NCI-H2107 treated with DMSO at 0.1 percent for 48 hours (cell line): ENCODE measurements at regions not wholly inside any gene's neighbourhood (a gene's known extent, or its start where the extent isn't known, plus 50 kb on each side); places are given as distances from the start of the nearest gene placed in this dataset.

ENCODE experiments used
- DNase-seq: peaks from one replicate; lab custom pipeline; 2025; ENCODE audit not compliant: unreplicated experiment; lab: John Stamatoyannopoulos, UW

DNA sequence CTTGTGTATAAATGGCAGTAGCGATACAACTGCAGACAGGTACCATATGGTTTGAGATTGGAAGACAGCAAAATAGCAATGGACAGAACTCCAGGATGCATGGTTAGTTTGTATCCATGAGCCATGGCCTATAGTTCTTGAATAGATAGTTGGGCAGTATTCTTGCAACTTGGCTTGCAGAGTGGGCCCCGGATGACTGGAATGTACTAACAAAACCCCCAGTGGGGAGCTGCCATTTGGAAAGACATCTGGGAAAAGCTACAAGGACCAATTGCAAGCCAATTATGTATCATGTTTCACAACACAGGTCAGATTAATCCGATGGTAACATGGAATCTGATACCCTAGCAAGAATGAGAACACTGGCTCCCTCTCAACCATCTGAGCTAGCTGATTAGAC is 279.6 kb downstream of the RERGL start:
- DNase-seq, result no peak

DNA sequence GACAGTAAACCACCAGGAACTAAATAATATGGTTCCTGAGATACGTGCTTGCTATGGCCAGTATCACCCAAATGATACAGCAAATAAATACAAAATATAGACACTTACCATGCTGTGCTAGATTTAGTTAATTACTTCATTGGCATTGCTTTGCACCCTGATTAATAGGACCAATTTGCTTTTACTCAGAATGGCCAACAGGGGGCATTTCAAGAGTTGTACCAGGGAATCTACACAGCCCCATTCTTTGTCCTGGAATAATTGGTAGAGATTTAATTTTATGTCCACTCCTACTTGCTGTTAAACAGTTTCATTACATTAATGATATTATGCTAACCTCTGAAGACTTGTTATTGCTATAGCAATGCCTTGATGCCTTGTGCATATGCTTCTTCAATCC is 280.8 kb downstream of the RERGL start:
- DNase-seq, result no peak

GRCh38 chr12:17802657-17803641 is 287.0 kb downstream of the RERGL start:
- no peak for DNase-seq

- no peak for DNase-seq
These were observed 296.1 kb downstream of the RERGL start for GRCh38 chr12:17793854-17794253.

GRCh38 chr12:17778242-17778641 is 311.8 kb downstream of the RERGL start:
- DNase-seq, result no peak

DNA sequence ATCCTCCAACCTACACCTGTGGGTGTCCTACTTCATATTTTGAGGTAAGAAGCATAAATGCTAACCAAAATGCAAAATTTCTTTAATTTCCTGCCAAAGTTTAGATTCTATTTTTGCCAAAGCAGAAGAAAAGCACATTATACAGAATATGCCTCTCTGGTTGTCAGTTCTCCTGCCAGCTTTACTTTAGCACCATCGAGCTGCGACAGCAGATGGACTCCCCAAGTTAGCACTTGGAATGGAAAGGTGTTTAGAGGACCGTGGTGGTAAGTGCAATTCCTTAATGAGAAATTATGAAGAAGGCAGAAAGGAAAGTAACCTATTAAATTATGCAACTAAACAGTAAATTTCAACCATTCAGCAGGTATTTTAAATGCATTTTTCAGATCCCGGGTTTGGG is 326.6 kb downstream of the RERGL start:
- DNase-seq, result no peak

DNA sequence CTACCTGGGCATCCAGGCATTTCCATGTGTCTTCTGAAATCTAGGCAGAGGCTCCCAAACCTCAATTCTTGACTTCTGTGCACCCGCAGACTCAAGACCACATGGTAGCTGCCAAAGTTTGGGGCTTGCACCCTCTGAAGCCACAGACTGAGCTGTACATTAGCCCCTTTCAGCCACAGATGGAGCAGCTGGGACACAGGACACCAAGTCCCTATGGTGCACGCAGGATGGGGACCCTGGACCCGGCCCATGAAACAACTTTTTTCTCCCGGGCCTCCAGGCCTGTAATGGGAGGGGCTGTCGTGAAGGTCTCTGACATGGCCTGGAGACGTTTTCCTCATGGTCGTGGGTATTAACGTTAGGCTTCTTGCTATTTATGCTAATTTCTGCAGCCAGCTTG is 330.0 kb downstream of the RERGL start:
- DNase-seq, result no peak
